ENCODE measurements at regions not wholly inside any gene's neighbourhood (a gene's known extent, or its start where the extent isn't known, plus 50 kb on each side); places are given as distances from the start of the nearest gene placed in this dataset.
"Not testable (repeated sequence)": the region's sequence is repeated elsewhere in the genome, so short reads cannot be mapped to it uniquely, and the experiment has no call there.

- Histone ChIP-seq H3K36me3 (ENCODE audit: control insufficient read depth in 1 of 2, insufficient read depth in 2 of 2, low read length in 2 of 2) (no peaks in the 10 kb centered on the region), H3K27me3 (ENCODE audit: low read depth, low read length) (no peaks in the 10 kb centered on the region), H3K27ac (ENCODE audit: low read length) (no peak overlapping the region), H3K4me3 (ENCODE audit: low read depth in 1 of 2, low read length in 2 of 2) (no peak overlapping the region), H3K9me3 (ENCODE audit: control insufficient read depth in 1 of 2, low read length in 2 of 2) (peaks cover 4 to 10% of the 10 kb centered on the region in 2 donors), H3K4me1 (ENCODE audit: control insufficient read depth in 1 of 2, insufficient read depth in 2 of 2, low read length in 2 of 2) (no peaks in the 10 kb centered on the region)
Measured at GRCh38 chr2:160612266-160612856, 118.8 kb upstream of the RBMS1 start.

GRCh38 chr2:160613466-160614153 lies 120.0 kb upstream of the RBMS1 start:
- Histone ChIP-seq H3K36me3 (ENCODE audit: control insufficient read depth in 1 of 2, insufficient read depth in 2 of 2, low read length in 2 of 2) (no peaks in the 10 kb centered on the region), H3K9me3 (ENCODE audit: control insufficient read depth in 1 of 2, low read length in 2 of 2) (peaks cover 4 to 10% of the 10 kb centered on the region in 2 donors), H3K4me1 (ENCODE audit: control insufficient read depth in 1 of 2, insufficient read depth in 2 of 2, low read length in 2 of 2) (no peaks in the 10 kb centered on the region), H3K27me3 (ENCODE audit: low read depth, low read length) (no peaks in the 10 kb centered on the region), H3K27ac (ENCODE audit: low read length) (no peak overlapping the region), H3K4me3 (ENCODE audit: low read depth in 1 of 2, low read length in 2 of 2) (no peak overlapping the region)

- Histone ChIP-seq H3K27me3 (ENCODE audit: low read depth, low read length) (no peaks in the 10 kb centered on the region), H3K27ac (ENCODE audit: low read length) (no peak overlapping the region), H3K4me3 (ENCODE audit: low read depth in 1 of 2, low read length in 2 of 2) (no peak overlapping the region), H3K36me3 (ENCODE audit: control insufficient read depth in 1 of 2, insufficient read depth in 2 of 2, low read length in 2 of 2) (no peaks in the 10 kb centered on the region), H3K4me1 (ENCODE audit: control insufficient read depth in 1 of 2, insufficient read depth in 2 of 2, low read length in 2 of 2) (no peaks in the 10 kb centered on the region), H3K9me3 (ENCODE audit: control insufficient read depth in 1 of 2, low read length in 2 of 2) (peaks cover 4 to 10% of the 10 kb centered on the region in 2 donors)
Measured at GRCh38 chr2:160614391-160614790, 120.8 kb upstream of the RBMS1 start.

- Histone ChIP-seq H3K9me3 (ENCODE audit: control insufficient read depth in 1 of 2, low read length in 2 of 2) (peaks cover 4 to 10% of the 10 kb centered on the region in 2 donors), H3K27ac (ENCODE audit: low read length) (no peak overlapping the region), H3K36me3 (ENCODE audit: control insufficient read depth in 1 of 2, insufficient read depth in 2 of 2, low read length in 2 of 2) (no peaks in the 10 kb centered on the region), H3K27me3 (ENCODE audit: low read depth, low read length) (no peaks in the 10 kb centered on the region), H3K4me1 (ENCODE audit: control insufficient read depth in 1 of 2, insufficient read depth in 2 of 2, low read length in 2 of 2) (no peaks in the 10 kb centered on the region), H3K4me3 (ENCODE audit: low read depth in 1 of 2, low read length in 2 of 2) (no peak overlapping the region)
Measured at GRCh38 chr2:160615706-160616105, 122.1 kb upstream of the RBMS1 start.

GRCh38 chr2:160616149-160616548 lies 122.5 kb upstream of the RBMS1 start:
- Histone ChIP-seq H3K4me3 (ENCODE audit: low read depth in 1 of 2, low read length in 2 of 2) (no peak overlapping the region), H3K4me1 (ENCODE audit: control insufficient read depth in 1 of 2, insufficient read depth in 2 of 2, low read length in 2 of 2) (no peaks in the 10 kb centered on the region), H3K9me3 (ENCODE audit: control insufficient read depth in 1 of 2, low read length in 2 of 2) (peaks cover 4 to 10% of the 10 kb centered on the region in 2 donors), H3K27me3 (ENCODE audit: low read depth, low read length) (no peaks in the 10 kb centered on the region), H3K36me3 (ENCODE audit: control insufficient read depth in 1 of 2, insufficient read depth in 2 of 2, low read length in 2 of 2) (no peaks in the 10 kb centered on the region), H3K27ac (ENCODE audit: low read length) (no peak overlapping the region)

GRCh38 chr2:160621748-160622147 lies 128.1 kb upstream of the RBMS1 start:
- H3K9me3 ChIP-seq (ENCODE audit: control insufficient read depth in 1 of 2, low read length in 2 of 2): no peaks in the 10 kb centered on the region
- no peak overlapping the region for H3K4me3 ChIP-seq (ENCODE audit: low read depth in 1 of 2, low read length in 2 of 2)
- H3K4me1 ChIP-seq (ENCODE audit: control insufficient read depth in 1 of 2, insufficient read depth in 2 of 2, low read length in 2 of 2): no peaks in the 10 kb centered on the region
- no peaks in the 10 kb centered on the region for H3K27me3 ChIP-seq (ENCODE audit: low read depth, low read length)
- H3K36me3 ChIP-seq (ENCODE audit: control insufficient read depth in 1 of 2, insufficient read depth in 2 of 2, low read length in 2 of 2): no peaks in the 10 kb centered on the region
- H3K27ac ChIP-seq (ENCODE audit: low read length): no peak overlapping the region

- not testable (repeated sequence) for H3K4me1 ChIP-seq (ENCODE audit: control insufficient read depth in 1 of 2, insufficient read depth in 2 of 2, low read length in 2 of 2); H3K9me3 ChIP-seq (ENCODE audit: control insufficient read depth in 1 of 2, low read length in 2 of 2); H3K27ac ChIP-seq (ENCODE audit: low read length); H3K27me3 ChIP-seq (ENCODE audit: low read depth, low read length); H3K36me3 ChIP-seq (ENCODE audit: control insufficient read depth in 1 of 2, insufficient read depth in 2 of 2, low read length in 2 of 2); H3K4me3 ChIP-seq (ENCODE audit: low read depth in 1 of 2, low read length in 2 of 2)
Measured at GRCh38 chr2:160628020-160628637, 134.5 kb upstream of the RBMS1 start.

- no peaks in the 10 kb centered on the region for H3K4me1 ChIP-seq (ENCODE audit: control insufficient read depth in 1 of 2, insufficient read depth in 2 of 2, low read length in 2 of 2)
- no peaks in the 10 kb centered on the region for H3K36me3 ChIP-seq (ENCODE audit: control insufficient read depth in 1 of 2, insufficient read depth in 2 of 2, low read length in 2 of 2)
- no peak overlapping the region for H3K4me3 ChIP-seq (ENCODE audit: low read depth in 1 of 2, low read length in 2 of 2)
- H3K27me3 ChIP-seq (ENCODE audit: low read depth, low read length): no peaks in the 10 kb centered on the region
- H3K9me3 ChIP-seq (ENCODE audit: control insufficient read depth in 1 of 2, low read length in 2 of 2): no peaks in the 10 kb centered on the region
- no peak overlapping the region for H3K27ac ChIP-seq (ENCODE audit: low read length)
Measured at GRCh38 chr2:160628811-160629210, 135.2 kb upstream of the RBMS1 start.

GRCh38 chr2:160630801-160631590 lies 137.4 kb upstream of the RBMS1 start:
- Histone ChIP-seq H3K4me1 (ENCODE audit: control insufficient read depth in 1 of 2, insufficient read depth in 2 of 2, low read length in 2 of 2) (no peaks in the 10 kb centered on the region), H3K9me3 (ENCODE audit: control insufficient read depth in 1 of 2, low read length in 2 of 2) (no peaks in the 10 kb centered on the region), H3K36me3 (ENCODE audit: control insufficient read depth in 1 of 2, insufficient read depth in 2 of 2, low read length in 2 of 2) (no peaks in the 10 kb centered on the region), H3K27me3 (ENCODE audit: low read depth, low read length) (no peaks in the 10 kb centered on the region), H3K27ac (ENCODE audit: low read length) (no peak overlapping the region), H3K4me3 (ENCODE audit: low read depth in 1 of 2, low read length in 2 of 2) (no peak overlapping the region)

- Histone ChIP-seq H3K9me3 (ENCODE audit: control insufficient read depth in 1 of 2, low read length in 2 of 2) (no peaks in the 10 kb centered on the region), H3K27ac (ENCODE audit: low read length) (no peak overlapping the region), H3K27me3 (ENCODE audit: low read depth, low read length) (no peaks in the 10 kb centered on the region), H3K4me1 (ENCODE audit: control insufficient read depth in 1 of 2, insufficient read depth in 2 of 2, low read length in 2 of 2) (no peaks in the 10 kb centered on the region), H3K36me3 (ENCODE audit: control insufficient read depth in 1 of 2, insufficient read depth in 2 of 2, low read length in 2 of 2) (no peaks in the 10 kb centered on the region), H3K4me3 (ENCODE audit: low read depth in 1 of 2, low read length in 2 of 2) (no peak overlapping the region)
Measured at GRCh38 chr2:160632084-160632975, 138.7 kb upstream of the RBMS1 start.

All from muscle layer of duodenum (tissue), 2 donors.